ENCODE measurements at regions not wholly inside any gene's neighbourhood (a gene's known extent, or its start where the extent isn't known, plus 50 kb on each side); places are given as distances from the start of the nearest gene placed in this dataset.

DNA sequence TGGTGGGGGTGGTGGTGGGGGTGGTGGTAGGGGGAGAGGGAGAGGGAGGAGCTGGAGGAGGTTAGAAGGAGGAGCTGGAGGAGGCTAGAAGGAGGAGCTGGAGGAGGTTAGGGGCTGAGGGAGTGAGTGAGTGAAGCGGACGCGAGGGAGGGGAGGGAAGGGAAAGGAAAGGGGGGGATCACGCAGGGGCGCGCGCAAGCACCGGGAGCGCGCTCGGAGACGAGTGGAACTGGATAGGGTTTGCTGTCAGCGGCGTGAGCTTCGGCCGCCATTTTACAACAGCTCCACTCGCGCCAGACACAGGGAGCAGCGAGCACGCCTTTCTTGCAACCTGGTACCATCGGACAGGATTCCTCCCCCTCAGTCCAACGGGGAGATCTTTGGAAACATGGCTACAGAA, 90.5 kb upstream of the FERMT1 start:
- in situ Hi-C loops (cut with HindIII; ENCODE audit: extremely low pct_ligation_motif_present, low pct_unique_long_range_greater_than_20kb) (no loop called here), intact Hi-C loops (cut with micrococcal nuclease; ENCODE audit: unreplicated experiment) (no loop called here)
- WGBS (ENCODE audit: low lambda C conversion rate), result 84% methylated on average over 22 of the region's 22 CpGs
- no peaks in the 10 kb centered on the region for H3K36me3 ChIP-seq (replicated peaks in 1 of 2; ENCODE audit: control insufficient read depth in 1 of 2, insufficient read depth in 2 of 2, low read length in 2 of 2)
- CTCF ChIA-PET (ENCODE audit: low intra/inter-chr PET ratio, low total read pairs), result no interaction called here
- DNase-seq (ENCODE audit: low spot score) (no peak), ATAC-seq (no peak), FAIRE-seq (no peak)
- H3K27me3 ChIP-seq (ENCODE audit: control insufficient read depth in 1 of 2, insufficient read depth in 2 of 2, low read length in 2 of 2), result no peaks in the 10 kb centered on the region
- H4K20me1 ChIP-seq (ENCODE audit: insufficient read depth, low read length), result no peaks in the 10 kb centered on the region
- no peak overlapping the region for H3K4me2 ChIP-seq (ENCODE audit: low read depth, low read length)
- H3K9ac ChIP-seq (ENCODE audit: insufficient read depth, low read depth, low read length), result no peak overlapping the region
- BruUV-seq (replicated peaks), result no TSS peak
- H3K79me2 ChIP-seq (ENCODE audit: insufficient read depth, low read length), result no peaks in the 10 kb centered on the region
- no peak overlapping the region for H3K4me3 ChIP-seq (replicated peaks in 1 of 3; ENCODE audit: insufficient read depth in 1 of 3, low read depth in 2 of 3, low read length in 3 of 3)
- POLR2A ChIA-PET, result no interaction called here
- TF ChIP-seq GLMP (CRISPR knock-in tag; IDR thresholded peaks at IDR 0.05; ENCODE audit: borderline replicate concordance), result no peak
- 0 out of 2 replicates have a peak, but pooled peaks have one; percentile 69 for TF ChIP-seq PCBP1 (IDR thresholded peaks at IDR 0.05; ENCODE audit: borderline replicate concordance, low read depth, low read length)
- no peak for TF ChIP-seq ZMAT3 (CRISPR knock-in tag; conservative IDR thresholded peaks at IDR 0.05)
- no peak for TF ChIP-seq MBNL3 (CRISPR knock-in tag; conservative IDR thresholded peaks at IDR 0.05)
- no peak for TF ChIP-seq POLR2A (IDR thresholded peaks at IDR 0.05; ENCODE audit: insufficient read depth in 1 of 2, low read depth in 2 of 2, low read length in 2 of 2)
- TF ChIP-seq TBP (CRISPR knock-in tag; IDR thresholded peaks at IDR 0.05), result no peak
- TF ChIP-seq HNRNPK (IDR thresholded peaks at IDR 0.05; ENCODE audit: low read depth, low read length, poor library complexity, severe bottlenecking), result peak; percentile 70
- no peak for TF ChIP-seq ZNF619 (CRISPR knock-in tag; IDR thresholded peaks at IDR 0.05)
- TF ChIP-seq TRIM22 (IDR thresholded peaks at IDR 0.05), result no peak
- TF ChIP-seq ZNF629 (CRISPR knock-in tag; conservative IDR thresholded peaks at IDR 0.05), result no peak
- no peak for TF ChIP-seq MZF1 (CRISPR knock-in tag; IDR thresholded peaks at IDR 0.05; ENCODE audit: borderline replicate concordance)
- no peak for TF ChIP-seq ZNF772 (CRISPR knock-in tag; IDR thresholded peaks at IDR 0.05)
- TF ChIP-seq ZNF556 (CRISPR knock-in tag; IDR thresholded peaks at IDR 0.05; ENCODE audit: borderline replicate concordance), result no peak
- TF ChIP-seq FOSL1 (CRISPR knock-in tag; IDR thresholded peaks at IDR 0.05; ENCODE audit: borderline replicate concordance), result no peak
- TF ChIP-seq, protein P1, sequence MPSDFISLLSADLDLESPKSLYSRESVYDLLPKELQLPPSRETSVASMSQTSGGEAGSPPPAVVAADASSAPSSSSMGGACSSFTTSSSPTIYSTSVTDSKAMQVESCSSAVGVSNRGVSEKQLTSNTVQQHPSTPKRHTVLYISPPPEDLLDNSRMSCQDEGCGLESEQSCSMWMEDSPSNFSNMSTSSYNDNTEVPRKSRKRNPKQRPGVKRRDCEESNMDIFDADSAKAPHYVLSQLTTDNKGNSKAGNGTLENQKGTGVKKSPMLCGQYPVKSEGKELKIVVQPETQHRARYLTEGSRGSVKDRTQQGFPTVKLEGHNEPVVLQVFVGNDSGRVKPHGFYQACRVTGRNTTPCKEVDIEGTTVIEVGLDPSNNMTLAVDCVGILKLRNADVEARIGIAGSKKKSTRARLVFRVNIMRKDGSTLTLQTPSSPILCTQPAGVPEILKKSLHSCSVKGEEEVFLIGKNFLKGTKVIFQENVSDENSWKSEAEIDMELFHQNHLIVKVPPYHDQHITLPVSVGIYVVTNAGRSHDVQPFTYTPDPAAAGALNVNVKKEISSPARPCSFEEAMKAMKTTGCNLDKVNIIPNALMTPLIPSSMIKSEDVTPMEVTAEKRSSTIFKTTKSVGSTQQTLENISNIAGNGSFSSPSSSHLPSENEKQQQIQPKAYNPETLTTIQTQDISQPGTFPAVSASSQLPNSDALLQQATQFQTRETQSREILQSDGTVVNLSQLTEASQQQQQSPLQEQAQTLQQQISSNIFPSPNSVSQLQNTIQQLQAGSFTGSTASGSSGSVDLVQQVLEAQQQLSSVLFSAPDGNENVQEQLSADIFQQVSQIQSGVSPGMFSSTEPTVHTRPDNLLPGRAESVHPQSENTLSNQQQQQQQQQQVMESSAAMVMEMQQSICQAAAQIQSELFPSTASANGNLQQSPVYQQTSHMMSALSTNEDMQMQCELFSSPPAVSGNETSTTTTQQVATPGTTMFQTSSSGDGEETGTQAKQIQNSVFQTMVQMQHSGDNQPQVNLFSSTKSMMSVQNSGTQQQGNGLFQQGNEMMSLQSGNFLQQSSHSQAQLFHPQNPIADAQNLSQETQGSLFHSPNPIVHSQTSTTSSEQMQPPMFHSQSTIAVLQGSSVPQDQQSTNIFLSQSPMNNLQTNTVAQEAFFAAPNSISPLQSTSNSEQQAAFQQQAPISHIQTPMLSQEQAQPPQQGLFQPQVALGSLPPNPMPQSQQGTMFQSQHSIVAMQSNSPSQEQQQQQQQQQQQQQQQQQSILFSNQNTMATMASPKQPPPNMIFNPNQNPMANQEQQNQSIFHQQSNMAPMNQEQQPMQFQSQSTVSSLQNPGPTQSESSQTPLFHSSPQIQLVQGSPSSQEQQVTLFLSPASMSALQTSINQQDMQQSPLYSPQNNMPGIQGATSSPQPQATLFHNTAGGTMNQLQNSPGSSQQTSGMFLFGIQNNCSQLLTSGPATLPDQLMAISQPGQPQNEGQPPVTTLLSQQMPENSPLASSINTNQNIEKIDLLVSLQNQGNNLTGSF (CRISPR knock-in tag; IDR thresholded peaks at IDR 0.05), result no peak
- H3K9me3 ChIP-seq (ENCODE audit: low read length), result no peaks in the 10 kb centered on the region
- H3K27ac ChIP-seq (ENCODE audit: extremely low read length, insufficient read depth, low read length), result no peak overlapping the region
- no peak overlapping the region for H2AFZ ChIP-seq (ENCODE audit: low read length)
- H3K4me1 ChIP-seq (ENCODE audit: insufficient read depth, low read length), result no peaks in the 10 kb centered on the region
